ENCODE measurements at regions not wholly inside any gene's neighbourhood (a gene's known extent, or its start where the extent isn't known, plus 50 kb on each side); places are given as distances from the start of the nearest gene placed in this dataset.

- intact Hi-C loops (cut with DNase I): no loop called here
- Histone ChIP-seq H3K36me3 (replicated peaks in 1 of 2) (no peaks in the 10 kb centered on the region), H3K4me1 (replicated peaks in 1 of 2) (peaks cover 0 to 3% of the 10 kb centered on the region in 2 donors), H3K27me3 (no peaks in the 10 kb centered on the region), H3K4me3 (no peak overlapping the region), H3K9me3 (replicated peaks in 1 of 3) (no peaks in the 10 kb centered on the region), H3K27ac (no peak overlapping the region)
- 79 to 90% (median 84%) methylated on average over 6 of the region's 6 CpGs for WGBS, 4 donors
- no peak for TF ChIP-seq CTCF (IDR thresholded peaks at IDR 0.05)
- no peak for TF ChIP-seq POLR2A (IDR thresholded peaks at IDR 0.05)
- peak in 1 of 7 donors; percentile 1 for DNase-seq
These were observed 82.8 kb downstream of the INHBB start for GRCh38 chr2:120428748-120429147.

- DNase-seq: peak in 5 of 7 donors; percentile 25 to 62 (median 49)
- Histone ChIP-seq H3K36me3 (replicated peaks in 1 of 2) (no peaks in the 10 kb centered on the region), H3K27me3 (no peaks in the 10 kb centered on the region), H3K4me3 (no peak overlapping the region), H3K9me3 (replicated peaks in 1 of 3) (no peaks in the 10 kb centered on the region), H3K27ac (no peak overlapping the region), H3K4me1 (replicated peaks in 1 of 2) (peaks cover 0 to 3% of the 10 kb centered on the region in 2 donors)
- intact Hi-C loops (cut with DNase I): loop anchor here in 1 of 2 donors (5.0 kb wide), 1 partner anchor 88 kb away; no protein-coding TSS in a partner anchor
- WGBS, 4 donors: 72 to 84% (median 79%) methylated on average over 8 of the region's 8 CpGs
- no peak for TF ChIP-seq CTCF (IDR thresholded peaks at IDR 0.05)
- no peak for TF ChIP-seq POLR2A (IDR thresholded peaks at IDR 0.05)
These were observed 83.9 kb downstream of the INHBB start for GRCh38 chr2:120429586-120430500.

- Histone ChIP-seq H3K4me3 (no peak overlapping the region), H3K9me3 (replicated peaks in 1 of 3) (no peaks in the 10 kb centered on the region), H3K36me3 (replicated peaks in 1 of 2) (no peaks in the 10 kb centered on the region), H3K27ac (no peak overlapping the region), H3K4me1 (replicated peaks in 1 of 2) (peaks cover 0 to 3% of the 10 kb centered on the region in 2 donors), H3K27me3 (no peaks in the 10 kb centered on the region)
- no peak for DNase-seq
- WGBS, 4 donors: 50 to 80% (median 67%) methylated on average over 1 to 5 of the region's 5 CpGs
- no peak for TF ChIP-seq POLR2A (IDR thresholded peaks at IDR 0.05)
- TF ChIP-seq CTCF (IDR thresholded peaks at IDR 0.05): no peak
- intact Hi-C loops (cut with DNase I): loop anchor here in 1 of 2 donors (5.0 kb wide), 1 partner anchor 88 kb away; no protein-coding TSS in a partner anchor
These were observed 84.5 kb downstream of the INHBB start for GRCh38 chr2:120430501-120430830.

GRCh38 chr2:120430957-120431356 lies 85.0 kb downstream of the INHBB start:
- intact Hi-C loops (cut with DNase I): loop anchor here in 1 of 2 donors (5.0 kb wide), 1 partner anchor 89 kb away; no protein-coding TSS in a partner anchor
- no peaks in the 10 kb centered on the region for H3K27me3 ChIP-seq
- WGBS, 4 donors: 88 to 93% (median 90%) methylated on average over 4 to 6 of the region's 6 CpGs
- no peak overlapping the region for H3K27ac ChIP-seq
- peaks cover 0 to 3% of the 10 kb centered on the region in 2 donors for H3K4me1 ChIP-seq (replicated peaks in 1 of 2)
- no peaks in the 10 kb centered on the region for H3K36me3 ChIP-seq (replicated peaks in 1 of 2)
- H3K4me3 ChIP-seq: no peak overlapping the region
- peak in 1 of 7 donors; percentile 39 for DNase-seq
- TF ChIP-seq CTCF (IDR thresholded peaks at IDR 0.05): no peak
- TF ChIP-seq POLR2A (IDR thresholded peaks at IDR 0.05): no peak
- no peaks in the 10 kb centered on the region for H3K9me3 ChIP-seq (replicated peaks in 1 of 3)
